Sigmoid colon (tissue), 4 donors: ENCODE measurements at regions not wholly inside any gene's neighbourhood (a gene's known extent, or its start where the extent isn't known, plus 50 kb on each side); places are given as distances from the start of the nearest gene placed in this dataset.

Experiments
- EP300 ChIP-seq, 4 donors: sonication (generic); formaldehyde crosslinking; IDR thresholded peaks; one replicate each; pipeline ENCODE4 v1.6.1; 2017; ENCODE audit warnings: antibody characterized with exemption in 4 of 4
- POLR2A ChIP-seq, 2 donors: fragments of 450-650 bp; IDR thresholded peaks; one replicate each; pipeline ENCODE4 v1.6.1; 2016; ENCODE audit warnings: antibody characterized with exemption in 2 of 2, mild to moderate bottlenecking in 2 of 2, moderate library complexity in 2 of 2
- POLR2AphosphoS5 ChIP-seq, 4 donors: sonication (generic); formaldehyde crosslinking; IDR thresholded peaks; one replicate each; pipeline ENCODE4 v1.6.1; 2017; ENCODE audit warnings: antibody characterized with exemption in 4 of 4
- TF ChIP-seq, protein P1 (sequence below), 4 experiments: fragments of 450-650 bp in 3 of 4; fragments of 200-600 bp in 1 of 4; IDR thresholded peaks; one replicate each; pipeline ENCODE4 v1.5.1; 2016 to 2019; ENCODE audit warnings: antibody characterized with exemption in 4 of 4, mild to moderate bottlenecking in 3 of 4, moderate library complexity in 2 of 4

DNA sequence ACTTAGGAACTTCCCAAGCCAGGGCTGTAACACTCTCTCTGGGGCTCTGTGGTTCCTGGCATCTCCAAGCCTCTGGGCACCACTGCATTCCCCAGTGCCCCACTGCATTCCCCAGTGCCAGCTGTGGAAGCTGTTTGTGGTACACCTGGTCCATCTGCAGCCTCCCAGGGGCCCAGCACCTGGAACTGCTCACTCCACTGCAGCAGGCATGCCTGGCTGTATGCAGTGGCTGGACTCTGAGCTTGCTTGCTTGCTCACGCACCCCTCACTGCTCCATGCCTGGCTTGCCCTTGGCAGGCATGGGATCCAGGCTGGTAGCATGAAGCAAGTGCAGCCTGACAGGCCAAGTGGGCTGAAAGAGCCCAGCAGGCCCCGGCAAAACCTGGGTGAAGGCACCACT lies 512.1 kb downstream of the SQOR start:
- TF ChIP-seq, protein P1, sequence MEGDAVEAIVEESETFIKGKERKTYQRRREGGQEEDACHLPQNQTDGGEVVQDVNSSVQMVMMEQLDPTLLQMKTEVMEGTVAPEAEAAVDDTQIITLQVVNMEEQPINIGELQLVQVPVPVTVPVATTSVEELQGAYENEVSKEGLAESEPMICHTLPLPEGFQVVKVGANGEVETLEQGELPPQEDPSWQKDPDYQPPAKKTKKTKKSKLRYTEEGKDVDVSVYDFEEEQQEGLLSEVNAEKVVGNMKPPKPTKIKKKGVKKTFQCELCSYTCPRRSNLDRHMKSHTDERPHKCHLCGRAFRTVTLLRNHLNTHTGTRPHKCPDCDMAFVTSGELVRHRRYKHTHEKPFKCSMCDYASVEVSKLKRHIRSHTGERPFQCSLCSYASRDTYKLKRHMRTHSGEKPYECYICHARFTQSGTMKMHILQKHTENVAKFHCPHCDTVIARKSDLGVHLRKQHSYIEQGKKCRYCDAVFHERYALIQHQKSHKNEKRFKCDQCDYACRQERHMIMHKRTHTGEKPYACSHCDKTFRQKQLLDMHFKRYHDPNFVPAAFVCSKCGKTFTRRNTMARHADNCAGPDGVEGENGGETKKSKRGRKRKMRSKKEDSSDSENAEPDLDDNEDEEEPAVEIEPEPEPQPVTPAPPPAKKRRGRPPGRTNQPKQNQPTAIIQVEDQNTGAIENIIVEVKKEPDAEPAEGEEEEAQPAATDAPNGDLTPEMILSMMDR (IDR thresholded peaks at IDR 0.05), result no peak
- TF ChIP-seq POLR2AphosphoS5 (IDR thresholded peaks at IDR 0.05), result no peak
- no peak for TF ChIP-seq POLR2A (IDR thresholded peaks at IDR 0.05)
- no peak for TF ChIP-seq EP300 (IDR thresholded peaks at IDR 0.05)
